SU-DHL-6 (cell line): ENCODE measurements at regions not wholly inside any gene's neighbourhood (a gene's known extent, or its start where the extent isn't known, plus 50 kb on each side); places are given as distances from the start of the nearest gene placed in this dataset.
"Not testable (repeated sequence)": the region's sequence is repeated elsewhere in the genome, so short reads cannot be mapped to it uniquely, and the experiment has no call there.

Experiments used
- H2AFZ ChIP-seq: fragments of 200-600 bp; sonication (generic); 2 replicates; pipeline ENCODE4 v1.6.1; 2014; ENCODE audit warnings: low read depth, mild to moderate bottlenecking, moderate library complexity, mixed read lengths, antibody characterized with exemption, low read length; ENCODE audit not compliant: severe bottlenecking
- H3F3A ChIP-seq: fragments of 200-600 bp; shearing (Covaris generic); 2 replicates; pipeline ENCODE4 v1.6.0; 2016; ENCODE audit warnings: antibody characterized with exemption, mild to moderate bottlenecking; ENCODE audit not compliant: insufficient read depth
- H3K27ac ChIP-seq: fragments of 200-600 bp; sonication (generic); 2 replicates; pipeline ENCODE4 v1.5.1; 2016; ENCODE audit warnings: low read depth, mild to moderate bottlenecking, low read length, moderate library complexity, mixed read lengths
- H3K27me3 ChIP-seq: fragments of 200-600 bp; sonication (generic), shearing (Covaris generic); 2 replicates; pipeline ENCODE4 v1.6.0; 2014; ENCODE audit warnings: mild to moderate bottlenecking, low read length
- H3K36me3 ChIP-seq: fragments of 200-600 bp; sonication (generic); 2 replicates; pipeline ENCODE4 v1.6.1; 2014; ENCODE audit warnings: mild to moderate bottlenecking, low read length, mixed read lengths
- H3K4me2 ChIP-seq: fragments of 300-600, 200-600 bp; shearing (Covaris generic), sonication (generic); 2 replicates; pipeline ENCODE4 v1.6.0; 2014; ENCODE audit warnings: low read length, low read depth, mild to moderate bottlenecking; ENCODE audit not compliant: poor library complexity, severe bottlenecking
- H3K4me3 ChIP-seq: fragments of 200-600 bp; sonication (generic); 2 replicates; pipeline ENCODE4 v1.5.1; 2014; ENCODE audit warnings: antibody characterized with exemption, low read length, mild to moderate bottlenecking, mixed read lengths; ENCODE audit not compliant: insufficient read depth, poor library complexity, severe bottlenecking
- H3K79me2 ChIP-seq: fragments of 200-600 bp; sonication (generic); 2 replicates; pipeline ENCODE4 v1.6.1; 2014; ENCODE audit warnings: mild to moderate bottlenecking, low read length, moderate library complexity; ENCODE audit not compliant: insufficient read depth
- H3K9ac ChIP-seq: fragments of 200-600 bp; sonication (generic); 2 replicates; pipeline ENCODE4 v1.7.0; 2014; ENCODE audit warnings: mild to moderate bottlenecking, low read length
- H3K9me2 ChIP-seq: fragments of 200-600 bp; sonication (generic); replicated peaks from 2 replicates; pipeline ENCODE4 v1.6.1; 2014; ENCODE audit warnings: low read length; ENCODE audit not compliant: insufficient read depth
- H3K9me3 ChIP-seq: fragments of 200-600 bp; sonication (generic); 2 replicates; pipeline ENCODE4 v1.6.1; 2014; ENCODE audit warnings: low read length, mixed read lengths; ENCODE audit not compliant: insufficient read depth
- H4K20me1 ChIP-seq: fragments of 200-600 bp; sonication (generic); 2 replicates; pipeline ENCODE4 v1.6.1; 2014; ENCODE audit warnings: low read depth, mild to moderate bottlenecking, antibody characterized with exemption, low read length, moderate library complexity, mixed read lengths
- CTCF ChIP-seq: fragments of 200-600 bp; sonication (generic); IDR thresholded peaks from one replicate; pipeline ENCODE4 v1.5.1; 2017; ENCODE audit warnings: antibody characterized with exemption, mild to moderate bottlenecking, low read length, moderate library complexity; ENCODE audit not compliant: insufficient read depth, poor library complexity, severe bottlenecking
- EZH2phosphoT487 ChIP-seq: fragments of 200-600 bp; sonication (generic), shearing (Covaris generic); conservative IDR thresholded peaks from 2 replicates; pipeline ENCODE4 v1.6.1; 2018; ENCODE audit warnings: mild to moderate bottlenecking, antibody characterized with exemption, low read length, moderate library complexity, mixed read lengths

GRCh38 chr1:102500758-102501157 lies 504.0 kb upstream of the OLFM3 start:
- Histone ChIP-seq H3K9me3 (no peaks in the 10 kb centered on the region), H3K4me2 (no peak overlapping the region)

GRCh38 chr1:102498929-102499328 lies 502.2 kb upstream of the OLFM3 start:
- Histone ChIP-seq H3K36me3 (no peaks in the 10 kb centered on the region), H2AFZ (no peak overlapping the region), H3K27me3 (no peaks in the 10 kb centered on the region), H3K79me2 (no peaks in the 10 kb centered on the region), H3K4me2 (no peak overlapping the region), H4K20me1 (no peaks in the 10 kb centered on the region), H3K9me2 (no peaks in the 10 kb centered on the region), H3K9me3 (no peaks in the 10 kb centered on the region), H3K4me3 (no peak overlapping the region), H3K27ac (no peak overlapping the region), H3F3A (no peaks in the 10 kb centered on the region), H3K9ac (no peak overlapping the region)
- no peak for TF ChIP-seq CTCF
- no peak for TF ChIP-seq EZH2phosphoT487

More at GRCh38 chr1:102500758-102501157, 504.0 kb upstream of the OLFM3 start:
- no peaks in the 10 kb centered on the region for H3F3A ChIP-seq
- H2AFZ ChIP-seq = no peak overlapping the region
- no peaks in the 10 kb centered on the region for H3K9me2 ChIP-seq
- H3K79me2 ChIP-seq = no peaks in the 10 kb centered on the region
- no peak overlapping the region for H3K4me3 ChIP-seq
- H3K36me3 ChIP-seq = no peaks in the 10 kb centered on the region
- no peak overlapping the region for H3K27ac ChIP-seq
- no peak for TF ChIP-seq CTCF
- no peaks in the 10 kb centered on the region for H4K20me1 ChIP-seq
- no peak overlapping the region for H3K9ac ChIP-seq
- H3K27me3 ChIP-seq = no peaks in the 10 kb centered on the region

- H4K20me1 ChIP-seq, H3K9me2 ChIP-seq, H3K27me3 ChIP-seq, H3K9ac ChIP-seq, H3K4me3 ChIP-seq, H3K27ac ChIP-seq, H2AFZ ChIP-seq, H3K4me2 ChIP-seq, H3K36me3 ChIP-seq, H3K9me3 ChIP-seq, H3K79me2 ChIP-seq, H3F3A ChIP-seq: not testable (repeated sequence)
Observed at GRCh38 chr1:102497810-102498209, 501.1 kb upstream of the OLFM3 start.

GRCh38 chr1:102472520-102472919 lies 475.8 kb upstream of the OLFM3 start:
- H3K79me2 ChIP-seq = no peaks in the 10 kb centered on the region
- H3K4me2 ChIP-seq = no peak overlapping the region
- no peaks in the 10 kb centered on the region for H3K9me2 ChIP-seq
- H3K4me3 ChIP-seq = no peak overlapping the region
- H2AFZ ChIP-seq = no peak overlapping the region
- H3K9ac ChIP-seq = no peak overlapping the region
- H4K20me1 ChIP-seq = no peaks in the 10 kb centered on the region
- H3K27me3 ChIP-seq = no peaks in the 10 kb centered on the region
- H3K27ac ChIP-seq = no peak overlapping the region
- no peaks in the 10 kb centered on the region for H3K36me3 ChIP-seq
- H3F3A ChIP-seq = no peaks in the 10 kb centered on the region
- H3K9me3 ChIP-seq = no peaks in the 10 kb centered on the region
- TF ChIP-seq EZH2phosphoT487 (no peak), CTCF (no peak)
